ENCODE measurements at regions not wholly inside any gene's neighbourhood (a gene's known extent, or its start where the extent isn't known, plus 50 kb on each side); places are given as distances from the start of the nearest gene placed in this dataset.

- DNase-seq (ENCODE audit: low read depth), result no peak
These were observed 94.5 kb upstream of the UPP2 start for GRCh38 chr2:158006961-158007719.

DNA sequence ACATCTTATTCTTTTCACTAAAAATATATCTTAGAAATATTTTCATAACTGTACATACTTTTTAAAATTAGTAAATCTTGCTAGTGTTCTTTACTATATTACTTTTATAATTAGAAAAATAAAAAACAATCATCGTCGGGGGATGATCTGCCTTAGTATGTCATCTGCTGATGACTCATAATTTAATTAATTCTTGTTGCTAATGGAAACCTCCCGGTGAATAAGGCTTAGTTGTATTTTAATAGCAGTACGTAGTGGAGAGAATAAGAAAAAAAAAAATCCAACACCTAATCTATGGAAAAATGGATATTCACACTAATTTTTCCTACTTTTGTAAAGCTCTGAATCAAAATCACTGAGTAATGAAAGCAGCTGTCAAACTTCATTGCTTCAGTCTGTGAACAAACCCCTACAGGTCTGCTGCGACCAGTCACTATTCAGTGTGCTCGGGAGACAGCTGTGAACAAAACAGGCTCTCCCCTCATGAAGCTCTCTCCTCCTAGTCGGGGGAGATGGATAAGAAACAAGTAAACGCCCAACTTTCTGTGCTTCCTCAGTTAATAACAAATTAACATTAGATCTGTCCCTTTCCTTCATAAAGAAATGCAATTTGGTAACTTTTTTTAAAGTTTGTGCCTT is 97.4 kb upstream of the UPP2 start:
- peak; percentile 58 for DNase-seq (ENCODE audit: low read depth)

DNA sequence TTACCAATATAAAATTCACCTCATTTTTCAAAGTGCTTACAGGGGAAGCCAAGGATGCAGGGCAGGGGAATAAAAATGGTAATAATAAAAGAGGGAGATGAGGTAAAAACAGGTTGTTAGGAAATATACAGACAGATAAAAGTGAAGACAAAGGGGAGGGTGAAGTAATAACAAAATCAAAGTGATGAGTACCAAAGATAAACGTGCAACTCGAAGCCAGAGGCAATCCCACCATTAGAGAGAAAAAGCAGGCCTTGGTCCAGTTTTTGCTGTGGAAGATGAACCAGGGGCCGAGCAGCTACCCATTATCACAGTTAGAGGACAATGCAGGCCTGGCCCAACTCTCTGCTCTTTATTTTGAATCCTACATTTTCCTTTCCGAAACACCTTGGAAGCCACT is 99.6 kb upstream of the UPP2 start:
- no peak for DNase-seq (ENCODE audit: low read depth)

- DNase-seq (ENCODE audit: low read depth), result no peak
These were observed 104.9 kb upstream of the UPP2 start for GRCh38 chr2:157996799-157997198.

GRCh38 chr2:157995117-157995516 is 106.6 kb upstream of the UPP2 start:
- no peak for DNase-seq (ENCODE audit: low read depth)

- DNase-seq (ENCODE audit: low read depth), result no peak
These were observed 109.7 kb upstream of the UPP2 start for GRCh38 chr2:157991932-157992331.

- DNase-seq (ENCODE audit: low read depth), result no peak
These were observed 111.5 kb upstream of the UPP2 start for GRCh38 chr2:157990173-157990572.

DNA sequence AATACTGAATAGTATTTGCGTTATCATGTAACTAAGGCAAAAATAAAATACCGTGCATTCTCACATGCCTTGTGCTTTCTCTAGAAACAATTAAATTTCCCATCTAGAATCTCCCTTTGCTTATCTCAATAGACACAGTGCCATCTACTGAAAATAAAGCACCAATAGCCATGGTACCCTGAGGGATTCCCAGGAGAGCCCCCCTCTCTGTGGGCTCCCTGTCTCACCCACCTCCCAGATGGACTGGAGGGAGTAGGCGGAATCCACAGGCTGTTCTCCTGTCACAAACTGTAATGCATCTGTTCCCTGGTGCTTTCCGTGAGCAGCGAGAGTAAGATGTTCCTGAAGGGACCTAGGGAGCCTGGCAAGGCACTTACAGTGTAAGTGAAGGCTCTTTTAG is 112.4 kb upstream of the UPP2 start:
- no peak for DNase-seq (ENCODE audit: low read depth)

DNA sequence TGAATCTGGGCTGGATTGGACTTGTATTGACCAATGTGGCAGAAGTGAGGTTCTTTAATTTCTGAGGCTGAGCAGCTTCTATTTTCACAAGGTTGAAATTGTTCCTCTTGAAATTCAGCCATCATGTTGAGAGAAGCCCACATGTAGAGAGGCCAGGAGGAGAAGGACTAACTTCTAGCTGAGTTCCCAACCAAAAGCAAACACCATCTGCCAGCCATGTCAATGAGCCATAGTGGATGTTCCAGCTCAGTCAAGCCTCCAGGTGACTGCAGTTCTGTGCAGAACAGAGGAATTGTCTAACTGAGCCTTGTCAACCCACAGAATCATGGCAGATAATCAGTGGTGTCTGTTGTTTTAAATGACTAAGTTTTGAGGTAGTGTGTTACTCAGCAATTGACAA is 110.6 kb upstream of the ACVR1 start:
- DNase-seq (ENCODE audit: low read depth), result no peak

DNA sequence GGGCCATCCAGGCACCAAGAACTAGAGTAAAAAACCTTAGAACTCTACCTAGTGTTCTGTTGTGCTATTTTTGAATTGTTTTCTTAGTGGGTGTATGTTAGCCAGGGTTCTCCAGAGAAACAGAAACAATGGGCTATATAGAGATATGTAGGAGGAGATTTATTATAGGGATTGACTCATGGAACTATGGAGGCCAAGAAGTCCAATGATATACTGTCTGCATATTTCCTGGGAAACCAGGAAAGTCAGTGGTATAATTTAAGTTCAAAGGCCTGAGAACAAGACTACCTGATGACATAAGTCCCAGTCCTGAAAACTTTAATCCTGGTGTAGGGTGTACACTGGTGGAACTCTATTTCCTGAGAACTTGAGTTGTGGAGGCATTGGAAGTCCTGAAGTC is 108.7 kb upstream of the ACVR1 start:
- DNase-seq (ENCODE audit: low read depth), result no peak

- no peak for DNase-seq (ENCODE audit: low read depth)
These were observed 103.9 kb upstream of the ACVR1 start for GRCh38 chr2:157980020-157980419.

DNA sequence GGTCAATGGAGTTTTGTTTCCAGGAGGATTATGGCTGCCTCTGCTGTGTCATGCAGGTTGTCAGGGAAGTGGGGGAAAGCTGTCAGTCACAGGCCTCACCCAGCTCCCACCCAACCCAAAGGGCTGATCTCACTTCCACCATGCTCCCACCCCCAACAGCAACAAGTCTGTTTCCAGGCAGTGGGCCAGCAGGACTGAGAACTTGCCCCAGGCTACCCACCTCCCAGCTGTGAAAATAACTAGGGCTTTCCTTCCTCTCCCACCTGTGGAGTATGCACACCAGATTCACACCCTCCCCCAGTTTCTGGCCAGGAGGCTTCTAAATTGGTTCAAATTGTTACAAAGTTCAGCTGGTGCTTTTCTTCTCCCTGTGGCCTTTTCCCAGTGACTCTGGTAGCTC is 95.6 kb upstream of the ACVR1 start:
- DNase-seq (ENCODE audit: low read depth), result no peak

DNA sequence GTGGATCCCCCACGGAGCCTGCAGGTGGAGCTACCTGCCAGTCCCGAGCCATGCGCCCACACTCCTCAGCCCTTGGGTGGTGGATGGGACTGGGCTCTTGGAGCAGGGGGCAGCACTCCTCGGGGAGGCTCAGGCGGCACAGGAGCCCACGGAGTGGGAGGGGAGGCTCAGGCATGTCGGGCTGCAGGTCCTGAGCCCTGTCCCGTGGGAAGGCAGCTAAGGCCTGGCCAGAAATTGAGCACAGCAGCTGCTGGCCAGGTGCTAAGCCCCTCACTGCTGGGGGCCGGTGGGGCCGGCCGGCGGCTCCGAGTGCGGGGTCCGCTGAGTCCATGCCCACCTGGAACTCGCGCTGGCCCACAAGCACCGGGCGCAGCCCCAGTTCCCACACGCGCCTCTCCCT is 91.7 kb upstream of the ACVR1 start:
- DNase-seq (ENCODE audit: low read depth), result no peak

DNA sequence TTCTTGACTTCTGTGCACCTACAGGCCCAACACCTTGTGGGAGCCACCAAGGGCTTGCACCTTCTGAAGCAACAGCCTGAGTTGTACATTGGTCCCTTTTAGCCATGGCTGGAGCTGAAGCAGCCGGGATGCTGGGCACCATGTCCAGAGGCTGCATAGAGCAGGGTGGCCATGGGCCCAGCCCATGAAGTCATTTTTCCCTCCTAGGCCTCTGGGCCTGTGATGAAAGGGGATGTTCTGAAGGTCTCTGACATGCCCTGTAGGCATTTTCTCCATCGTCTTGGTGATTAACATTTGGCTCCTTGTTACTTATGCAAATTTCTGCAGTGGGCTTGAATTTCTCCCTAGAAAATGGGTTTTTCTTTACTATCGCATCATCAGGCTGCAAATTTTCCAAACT is 83.1 kb upstream of the ACVR1 start:
- DNase-seq (ENCODE audit: low read depth), result no peak

DNA sequence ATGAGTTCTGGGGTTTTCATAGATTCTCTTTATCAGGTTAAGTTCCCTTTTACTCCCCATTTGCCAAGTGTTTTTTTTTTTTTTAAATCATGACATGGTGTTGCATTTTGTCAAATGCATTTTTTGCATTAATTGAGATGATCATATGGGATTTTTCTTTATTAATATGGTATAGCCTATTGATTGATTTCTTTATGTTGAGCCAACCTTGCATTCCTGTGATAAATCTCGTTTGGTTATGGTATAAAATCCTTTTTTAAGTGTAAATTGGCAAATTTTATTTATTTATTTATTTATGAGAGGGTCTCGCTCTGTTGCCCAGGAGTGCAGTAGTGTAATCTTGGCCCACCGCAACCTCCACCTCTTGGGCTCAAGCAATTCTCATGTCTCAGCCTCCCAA is 81.5 kb upstream of the ACVR1 start:
- DNase-seq (ENCODE audit: low read depth), result no peak

DNA sequence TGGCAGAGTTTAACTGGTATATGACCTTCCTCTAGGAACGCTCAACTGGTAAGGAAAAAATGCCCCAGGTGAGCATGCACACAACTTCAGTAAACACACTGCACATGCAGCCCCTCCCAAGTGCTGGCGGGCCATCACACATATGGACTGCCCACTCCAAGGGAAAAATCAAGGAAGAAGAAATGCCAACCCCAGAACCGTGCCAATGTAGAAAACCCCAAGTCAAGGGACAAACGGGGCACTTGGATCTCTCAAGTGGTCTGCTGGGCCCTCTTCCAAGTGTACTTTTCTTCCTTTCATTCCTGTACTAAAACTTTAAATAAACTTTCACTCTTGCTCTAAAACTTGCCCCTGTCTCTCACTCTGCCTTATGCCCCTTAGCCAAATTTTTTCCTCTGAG is 76.4 kb upstream of the ACVR1 start:
- DNase-seq (ENCODE audit: low read depth), result no peak

DNA sequence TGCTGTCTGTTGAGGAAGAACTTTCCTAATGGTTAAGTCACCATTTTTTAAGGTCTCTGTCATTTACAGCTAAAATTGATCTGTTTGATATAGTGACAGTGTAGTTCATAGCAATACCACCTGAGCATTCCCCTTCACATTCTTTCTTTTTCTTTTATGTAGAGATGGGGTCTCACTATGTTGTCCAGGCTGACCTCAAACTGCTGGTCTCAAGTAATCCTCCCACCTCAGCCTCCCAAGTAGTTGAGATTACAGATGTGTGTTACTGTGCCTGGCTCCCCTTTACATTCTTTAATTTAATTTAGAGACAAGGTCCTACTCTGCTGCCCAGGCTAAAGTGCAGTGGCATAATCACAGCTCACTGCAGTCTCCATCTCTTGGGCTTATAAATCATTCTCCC is 72.7 kb upstream of the ACVR1 start:
- no peak for DNase-seq (ENCODE audit: low read depth)

DNA sequence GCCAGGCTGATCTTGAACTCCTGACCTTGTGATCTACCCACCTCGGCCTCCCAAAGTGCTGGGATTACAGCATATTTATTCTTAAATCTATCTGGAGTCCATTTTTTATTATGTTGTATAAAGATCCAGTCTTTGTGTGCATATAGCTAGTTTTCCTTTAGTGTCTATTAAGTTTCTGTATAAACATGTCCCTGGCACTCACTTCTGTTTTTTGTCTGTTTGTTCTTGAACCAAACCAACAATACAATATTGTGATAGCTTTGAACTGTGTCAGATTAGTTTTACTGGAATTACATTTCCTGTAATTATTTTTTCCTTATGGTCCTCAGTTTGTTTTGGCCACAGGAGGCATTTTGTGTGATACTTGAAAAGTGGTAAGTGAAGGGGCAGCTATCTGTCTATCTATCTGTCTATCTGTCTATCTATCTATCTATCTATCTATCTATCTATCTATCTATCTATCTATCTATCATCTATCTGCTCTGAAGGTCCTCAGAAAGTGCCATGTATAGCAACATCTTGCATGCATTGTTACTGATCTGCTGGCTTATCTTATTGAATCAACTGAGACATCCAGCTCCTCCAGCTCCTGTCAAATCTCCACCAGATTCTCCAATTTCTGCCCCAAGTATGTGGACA is 70.9 kb upstream of the ACVR1 start:
- DNase-seq (ENCODE audit: low read depth), result no peak

DNA sequence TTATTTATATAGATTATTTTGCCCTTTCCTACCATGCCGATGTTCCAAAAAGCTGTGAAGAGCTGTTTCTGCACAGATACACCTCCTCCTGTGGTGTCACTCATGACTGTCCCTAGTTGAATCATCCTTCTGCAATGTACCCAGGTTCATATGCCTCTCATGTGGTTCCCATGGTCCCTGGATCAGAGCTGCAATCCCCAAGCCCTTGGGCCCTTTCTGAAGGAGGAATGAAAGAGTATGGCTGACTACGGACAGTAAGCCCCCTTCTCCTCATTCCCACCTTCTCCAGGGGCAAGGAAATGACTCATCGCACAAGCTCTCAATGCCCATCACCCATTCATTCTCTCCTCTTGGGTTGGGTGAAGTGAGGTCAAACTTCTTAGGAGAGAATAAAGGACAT is 63.9 kb upstream of the ACVR1 start:
- DNase-seq (ENCODE audit: low read depth), result peak; percentile 35

- DNase-seq (ENCODE audit: low read depth), result no peak
These were observed 62.4 kb upstream of the ACVR1 start for GRCh38 chr2:157938556-157938955.

GRCh38 chr2:157936406-157936805 is 60.3 kb upstream of the ACVR1 start:
- peak; percentile 19 for DNase-seq (ENCODE audit: low read depth)

GRCh38 chr2:157935378-157935906 is 59.3 kb upstream of the ACVR1 start:
- DNase-seq (ENCODE audit: low read depth), result no peak

GRCh38 chr2:157934684-157935377 is 58.7 kb upstream of the ACVR1 start:
- DNase-seq (ENCODE audit: low read depth), result no peak
